HCT116 (cell line): ENCODE measurements at regions not wholly inside any gene's neighbourhood (a gene's known extent, or its start where the extent isn't known, plus 50 kb on each side); places are given as distances from the start of the nearest gene placed in this dataset.

ENCODE experiments used
- ATAC-seq: fragments of 200-7000 bp; cut with Tn5 transposase; 2 replicates; pipeline ENCODE4 v1.9.1; 2020; ENCODE audit warnings: mild to moderate bottlenecking, moderate library complexity
- BruUV-seq: library from RNA; stranded (reverse); fragments of 400-500 nt; replicated peaks from 2 replicates; lab custom pipeline; 2021; lab: Mats Ljungman, UMichigan
- CTCF ChIA-PET: fragments of 300-600 bp; sonication (Branson Sonifier 250); formaldehyde crosslinking; loops from one replicate; lab custom pipeline; 2021; ENCODE audit warnings: antibody characterized with exemption; lab: Charles Lee
- POLR2A ChIA-PET: fragments of 300-600, 350-600 bp; sonication (Branson Sonifier 250); formaldehyde crosslinking; loops from one replicate; lab custom pipeline; 2021; ENCODE audit warnings: antibody characterized with exemption; lab: Charles Lee
- RAD21 ChIA-PET, 2 experiments: fragments of 300-600 bp; sonication (Branson Sonifier 250); formaldehyde crosslinking; loops; one replicate each; lab custom pipeline; 2023; ENCODE audit warnings: low total read pairs in 2 of 2; ENCODE audit not compliant: uncharacterized antibody in 2 of 2, unreplicated experiment in 2 of 2, low non-redundant PET in 1 of 2; lab: Charles Lee
- DNase-seq: peaks from one replicate; pipeline ENCODE4 v3.0.0-alpha.2; 2010; ENCODE audit warnings: low read depth, low spot score
- H2AFZ ChIP-seq: fragments of 200-600 bp; shearing (Covaris generic), sonication (generic); 2 replicates; pipeline ENCODE4 v1.6.1; 2017; ENCODE audit warnings: low read depth, mixed run types, mixed read lengths, antibody characterized with exemption, low read length; ENCODE audit not compliant: poor library complexity, severe bottlenecking
- H3K27ac ChIP-seq: 2 replicates; pipeline ENCODE4 v1.5.1; 2012; ENCODE audit warnings: low read depth, low read length
- H3K27me3 ChIP-seq: fragments of 200-600 bp; sonication (generic); 2 replicates; pipeline ENCODE4 v1.6.1; 2016; ENCODE audit warnings: mixed run types, low read length, mixed read lengths; ENCODE audit not compliant: insufficient read depth
- H3K36me3 ChIP-seq, 2 experiments: fragments of 200-500 bp in 1 of 2; fragments of 200-600 bp in 1 of 2; sonication (Bioruptor generic) in 1 of 2; sonication (generic) in 1 of 2; 2 replicates each; pipeline versions ENCODE4 v1.5.1 to v1.6.1; 2014 to 2016; ENCODE audit warnings: low read length in 2 of 2, inconsistent platforms in 1 of 2, mixed read lengths in 1 of 2, mixed run types in 1 of 2; ENCODE audit not compliant: insufficient read depth in 2 of 2, control insufficient read depth in 1 of 2
- H3K4me1 ChIP-seq, 2 experiments: fragments of 200-600 bp in 1 of 2; sonication (generic) in 1 of 2; 2 replicates each; pipeline versions ENCODE4 v1.5.1 to v1.6.1; 2012 to 2017; ENCODE audit warnings: low read length in 2 of 2, inconsistent platforms in 1 of 2, mild to moderate bottlenecking in 1 of 2, mixed read lengths in 1 of 2, mixed run types in 1 of 2, moderate library complexity in 1 of 2; ENCODE audit not compliant: insufficient read depth in 2 of 2, control insufficient read depth in 1 of 2
- H3K4me2 ChIP-seq: fragments of 200-600 bp; sonication (generic); 2 replicates; pipeline ENCODE4 v1.6.1; 2017; ENCODE audit warnings: mixed run types, low read length, mixed read lengths
- H3K4me3 ChIP-seq, 2 experiments: fragments of 200-600 bp in 1 of 2; sonication (generic) in 1 of 2; replicated peaks in 1 of 2; 2 replicates each; pipeline ENCODE4 v1.5.1; 2011 to 2016; ENCODE audit warnings: low read length in 2 of 2, control low read depth in 1 of 2, low read depth in 1 of 2, mild to moderate bottlenecking in 1 of 2, mixed read lengths in 1 of 2, mixed run types in 1 of 2
- H3K79me2 ChIP-seq: fragments of 200-600 bp; sonication (generic); 2 replicates; pipeline ENCODE4 v1.6.1; 2017; ENCODE audit warnings: mild to moderate bottlenecking, mixed run types, low read length, moderate library complexity, mixed read lengths; ENCODE audit not compliant: insufficient read depth
- H3K9ac ChIP-seq: fragments of 200-600 bp; sonication (generic); 2 replicates; pipeline ENCODE4 v1.6.1; 2016; ENCODE audit warnings: low read length, mixed read lengths
- H3K9me2 ChIP-seq: fragments of 200-600 bp; sonication (generic), shearing (Covaris generic); 2 replicates; pipeline ENCODE4 v1.6.1; 2017; ENCODE audit warnings: mixed run types, mild to moderate bottlenecking, moderate library complexity; ENCODE audit not compliant: insufficient read depth
- H3K9me3 ChIP-seq, 2 experiments: fragments of 200-500 bp in 1 of 2; fragments of 200-600 bp in 1 of 2; sonication (Bioruptor generic) in 1 of 2; sonication (generic) in 1 of 2; 2 replicates each; pipeline ENCODE4 v1.6.1; 2014 to 2017; ENCODE audit warnings: low read length in 2 of 2, mixed read lengths in 2 of 2, inconsistent platforms in 1 of 2, low read depth in 1 of 2, mild to moderate bottlenecking in 1 of 2, mixed run types in 1 of 2, moderate library complexity in 1 of 2; ENCODE audit not compliant: control insufficient read depth in 1 of 2, insufficient read depth in 1 of 2
- H4K20me1 ChIP-seq: fragments of 200-600 bp; sonication (generic), shearing (Covaris generic); 2 replicates; pipeline ENCODE4 v1.6.1; 2017; ENCODE audit warnings: mixed run types, mild to moderate bottlenecking, moderate library complexity; ENCODE audit not compliant: insufficient read depth
- EGR1 ChIP-seq: IDR thresholded peaks from 2 replicates; pipeline ENCODE4 v1.6.1; 2012; ENCODE audit warnings: low read depth
- EZH2phosphoT487 ChIP-seq: fragments of 200-600 bp; IDR thresholded peaks from 2 replicates; pipeline ENCODE4 v1.6.1; 2018; ENCODE audit warnings: antibody characterized with exemption, borderline replicate concordance
- JUND ChIP-seq: IDR thresholded peaks from 2 replicates; pipeline ENCODE4 v1.6.1; 2012
- POLR2AphosphoS5 ChIP-seq: IDR thresholded peaks from 2 replicates; pipeline ENCODE4 v1.6.1; 2011; ENCODE audit warnings: mild to moderate bottlenecking, low read depth, low read length, moderate library complexity
- SP1 ChIP-seq: IDR thresholded peaks from 2 replicates; pipeline ENCODE4 v1.6.1; 2012; ENCODE audit warnings: low read depth
- intact Hi-C: fragments of 100-400 bp; cut with micrococcal nuclease; formaldehyde crosslinking; loops from 2 replicates; pipeline ENCODE4 v1.10.0; 2022

DNA sequence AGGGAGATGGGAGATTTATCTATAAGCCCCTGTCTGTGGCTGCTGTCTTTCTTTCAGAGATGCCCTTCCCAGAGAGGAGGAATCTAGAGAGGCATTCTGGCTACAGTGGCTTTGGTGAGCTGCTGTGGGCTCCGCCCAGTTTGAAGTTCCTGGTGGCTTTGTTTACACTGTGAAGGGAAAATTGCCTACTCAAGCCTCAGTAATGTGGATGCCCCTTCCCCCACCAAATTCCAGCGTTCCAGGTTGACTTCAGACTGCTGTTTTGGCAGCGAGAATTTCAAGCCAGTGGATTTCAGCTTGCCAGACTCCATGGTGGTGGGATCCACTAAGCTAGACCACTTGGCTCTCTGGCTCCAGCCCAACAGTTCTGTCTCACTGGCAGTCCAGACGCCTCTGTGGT lies 951.6 kb downstream of the CCSER2 start:
- H3K9me2 ChIP-seq, result no peaks in the 10 kb centered on the region
- no peaks in the 10 kb centered on the region for H3K9me3 ChIP-seq
- no peak for ATAC-seq
- CTCF ChIA-PET, result no interaction called here
- H4K20me1 ChIP-seq, result no peaks in the 10 kb centered on the region
- H3K4me3 ChIP-seq, result no peak overlapping the region
- H3K27ac ChIP-seq, result no peak overlapping the region
- no peak overlapping the region for H2AFZ ChIP-seq
- H3K36me3 ChIP-seq, result no peaks in the 10 kb centered on the region
- DNase-seq, result no peak
- H3K4me1 ChIP-seq, result no peaks in the 10 kb centered on the region
- no peak for TF ChIP-seq EGR1
- POLR2A ChIA-PET, result no interaction called here
- H3K27me3 ChIP-seq, result no peaks in the 10 kb centered on the region
- H3K9ac ChIP-seq, result no peak overlapping the region
- no peak overlapping the region for H3K4me2 ChIP-seq
- no peaks in the 10 kb centered on the region for H3K79me2 ChIP-seq
- no TSS peak for BruUV-seq
- intact Hi-C loops, result no loop called here
- RAD21 ChIA-PET, result no interaction called here

DNA sequence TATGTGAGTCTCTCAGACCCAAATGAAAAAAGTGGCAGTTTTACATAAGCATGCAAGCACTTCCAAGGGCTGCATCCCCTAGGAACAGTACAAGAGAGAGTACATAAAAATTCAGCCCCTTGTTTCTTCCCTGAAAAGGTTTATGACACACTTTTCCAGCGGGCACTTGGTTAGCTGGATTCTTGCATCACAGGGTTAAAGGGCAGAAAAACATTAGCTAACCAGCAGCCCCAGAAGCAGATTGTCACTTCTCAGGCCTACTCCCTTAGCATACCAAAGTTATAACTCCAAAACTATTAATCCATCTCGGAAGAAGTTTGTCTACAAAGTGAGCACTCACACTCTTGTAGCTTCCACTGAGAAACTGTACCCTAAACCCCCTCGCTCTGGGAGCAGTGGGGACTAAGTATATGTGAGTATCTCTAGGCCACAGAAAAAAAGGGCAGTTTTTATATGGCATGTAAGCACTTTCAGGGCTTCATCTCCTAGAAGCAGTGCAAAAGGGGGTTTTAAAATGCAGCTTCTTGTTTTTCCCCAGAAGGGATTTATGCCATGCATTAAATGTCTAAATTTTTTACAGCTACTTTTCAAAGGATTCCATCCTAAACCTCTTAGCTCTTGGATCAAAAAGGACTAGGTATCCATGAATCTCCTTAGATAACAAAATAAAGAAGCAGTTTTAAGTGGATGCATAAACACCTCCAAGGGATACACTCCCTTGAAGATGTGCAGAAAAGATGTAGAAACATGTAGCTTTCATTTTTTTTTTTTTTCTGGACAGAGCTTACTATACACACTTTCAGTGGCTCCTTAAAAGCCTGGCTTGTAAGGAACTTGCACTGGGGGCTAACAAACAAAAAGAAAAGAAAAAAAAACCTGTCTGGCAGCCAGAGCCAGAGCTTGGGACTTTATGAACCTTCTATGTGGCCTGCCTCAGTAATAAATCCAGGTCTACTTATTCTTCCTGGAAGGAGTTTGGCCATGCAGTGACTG lies 956.7 kb downstream of the CCSER2 start:
- POLR2A ChIA-PET, result no interaction called here
- no peaks in the 10 kb centered on the region for H3K9me2 ChIP-seq
- no peaks in the 10 kb centered on the region for H3K36me3 ChIP-seq
- H4K20me1 ChIP-seq, result no peaks in the 10 kb centered on the region
- BruUV-seq, result no TSS peak
- DNase-seq (no peak), ATAC-seq (no peak)
- RAD21 ChIA-PET, result no interaction called here
- TF ChIP-seq EZH2phosphoT487 (no peak), POLR2AphosphoS5 (no peak), SP1 (no peak), JUND (no peak)
- no peak overlapping the region for H2AFZ ChIP-seq
- H3K27me3 ChIP-seq, result no peaks in the 10 kb centered on the region
- no peaks in the 10 kb centered on the region for H3K9me3 ChIP-seq
- H3K4me2 ChIP-seq, result no peak overlapping the region
- H3K79me2 ChIP-seq, result no peaks in the 10 kb centered on the region
- H3K4me3 ChIP-seq, result no peak overlapping the region
- H3K9ac ChIP-seq, result no peak overlapping the region
- CTCF ChIA-PET, result no interaction called here
- intact Hi-C loops, result no loop called here
- no peaks in the 10 kb centered on the region for H3K4me1 ChIP-seq
- no peak overlapping the region for H3K27ac ChIP-seq
